Jurkat, Clone E6-1 (cell line): ENCODE measurements at regions not wholly inside any gene's neighbourhood (a gene's known extent, or its start where the extent isn't known, plus 50 kb on each side); places are given as distances from the start of the nearest gene placed in this dataset.

Experiments used
- DNase-seq: peaks from one replicate; pipeline ENCODE4 v3.0.0-alpha.2; 2011; ENCODE audit warnings: low read depth, low spot score
- H3K4me3 ChIP-seq: 2 replicates; pipeline ENCODE4 v1.5.1; 2011; ENCODE audit warnings: mild to moderate bottlenecking, low read length, control low read depth, moderate library complexity

- H3K4me3 ChIP-seq: no peak overlapping the region
- no peak for DNase-seq
Measured at GRCh38 chr6:133626096-133626666, 262.7 kb upstream of the TCF21 start.

- no peak overlapping the region for H3K4me3 ChIP-seq
- DNase-seq: no peak
Measured at GRCh38 chr6:133629970-133630369, 258.9 kb upstream of the TCF21 start.

- no peak for DNase-seq
- H3K4me3 ChIP-seq: no peak overlapping the region
Measured at GRCh38 chr6:133630651-133631050, 258.3 kb upstream of the TCF21 start.

GRCh38 chr6:133631421-133631820, 257.5 kb upstream of the TCF21 start:
- no peak for DNase-seq
- no peak overlapping the region for H3K4me3 ChIP-seq

- H3K4me3 ChIP-seq: no peak overlapping the region
- no peak for DNase-seq
Measured at GRCh38 chr6:133632206-133632605, 256.7 kb upstream of the TCF21 start.

GRCh38 chr6:133632906-133633305, 256.0 kb upstream of the TCF21 start:
- DNase-seq: no peak
- H3K4me3 ChIP-seq: no peak overlapping the region

- H3K4me3 ChIP-seq: no peak overlapping the region
- DNase-seq: no peak
Measured at GRCh38 chr6:133634474-133634873, 254.4 kb upstream of the TCF21 start.

GRCh38 chr6:133635447-133635846, 253.5 kb upstream of the TCF21 start:
- H3K4me3 ChIP-seq: no peak overlapping the region
- DNase-seq: no peak

- no peak overlapping the region for H3K4me3 ChIP-seq
- DNase-seq: no peak
Measured at GRCh38 chr6:133637436-133637835, 251.5 kb upstream of the TCF21 start.

- no peak overlapping the region for H3K4me3 ChIP-seq
- DNase-seq: no peak
Measured at GRCh38 chr6:133637874-133638273, 251.0 kb upstream of the TCF21 start.

- H3K4me3 ChIP-seq: no peak overlapping the region
- DNase-seq: no peak
Measured at GRCh38 chr6:133641104-133641503, 247.8 kb upstream of the TCF21 start.

GRCh38 chr6:133644548-133644891, 244.4 kb upstream of the TCF21 start:
- DNase-seq: no peak
- no peak overlapping the region for H3K4me3 ChIP-seq

GRCh38 chr6:133644892-133645619, 243.9 kb upstream of the TCF21 start:
- no peak overlapping the region for H3K4me3 ChIP-seq
- no peak for DNase-seq

- DNase-seq: no peak
- no peak overlapping the region for H3K4me3 ChIP-seq
Measured at GRCh38 chr6:133645966-133646740, 242.8 kb upstream of the TCF21 start.

- H3K4me3 ChIP-seq: no peak overlapping the region
- DNase-seq: no peak
Measured at GRCh38 chr6:133648581-133648980, 240.3 kb upstream of the TCF21 start.

GRCh38 chr6:133671376-133671775, 217.5 kb upstream of the TCF21 start:
- no peak overlapping the region for H3K4me3 ChIP-seq
- DNase-seq: no peak

- DNase-seq: no peak
- H3K4me3 ChIP-seq: no peak overlapping the region
Measured at GRCh38 chr6:133673056-133673455, 215.9 kb upstream of the TCF21 start.

- DNase-seq: no peak
- H3K4me3 ChIP-seq: no peak overlapping the region
Measured at GRCh38 chr6:133674661-133675060, 214.3 kb upstream of the TCF21 start.

- no peak overlapping the region for H3K4me3 ChIP-seq
- DNase-seq: no peak
Measured at GRCh38 chr6:133680994-133681393, 207.9 kb upstream of the TCF21 start.

- DNase-seq: no peak
Measured at GRCh38 chr6:133681891-133682290, 207.0 kb upstream of the TCF21 start.

More at GRCh38 chr6:133681891-133682290, 207.0 kb upstream of the TCF21 start:
- H3K4me3 ChIP-seq: no peak overlapping the region
